Neural crest cell (in vitro differentiated cells): ENCODE measurements at regions not wholly inside any gene's neighbourhood (a gene's known extent, or its start where the extent isn't known, plus 50 kb on each side); places are given as distances from the start of the nearest gene placed in this dataset.

Experiments used
- DNase-seq: peaks from one replicate; pipeline ENCODE4 v3.0.0; 2021; ENCODE audit warnings: low read depth, mixed read lengths, low spot score
- H3K27ac Mint-ChIP-seq: one replicate; pipeline ENCODE4 v1.8.0; 2021; ENCODE audit warnings: mild to moderate bottlenecking, mixed read lengths; ENCODE audit not compliant: unreplicated experiment
- H3K27me3 Mint-ChIP-seq: 2 replicates; pipeline ENCODE4 v1.8.0; 2021; ENCODE audit warnings: low read depth, mild to moderate bottlenecking, mixed read lengths
- H3K36me3 Mint-ChIP-seq: 2 replicates; pipeline ENCODE4 v1.8.0; 2021; ENCODE audit warnings: low read depth, mild to moderate bottlenecking, mixed read lengths
- H3K4me1 Mint-ChIP-seq: 2 replicates; pipeline ENCODE4 v1.8.0; 2021; ENCODE audit warnings: mixed read lengths
- H3K4me3 Mint-ChIP-seq: one replicate; pipeline ENCODE4 v1.8.0; 2021; ENCODE audit warnings: mild to moderate bottlenecking, mixed read lengths
- H3K9me3 Mint-ChIP-seq: 2 replicates; pipeline ENCODE4 v1.8.0; 2021; ENCODE audit warnings: mixed read lengths
- TF ChIP-seq, protein P1 (sequence below): fragments of 200-600 bp; sonication (generic); conservative IDR thresholded peaks from 2 replicates; pipeline ENCODE4 v1.5.0; 2021; ENCODE audit warnings: antibody characterized with exemption, mild to moderate bottlenecking

GRCh38 chr7:145156834-145157233 is 321.0 kb upstream of the TPK1 start:
- Mint-ChIP-seq H3K4me3 (no peak overlapping the region), H3K36me3 (no peaks in the 10 kb centered on the region), H3K4me1 (no peaks in the 10 kb centered on the region), H3K9me3 (no peaks in the 10 kb centered on the region), H3K27me3 (no peaks in the 10 kb centered on the region), H3K27ac (no peak overlapping the region)
- DNase-seq, result no peak
- TF ChIP-seq, protein P1, sequence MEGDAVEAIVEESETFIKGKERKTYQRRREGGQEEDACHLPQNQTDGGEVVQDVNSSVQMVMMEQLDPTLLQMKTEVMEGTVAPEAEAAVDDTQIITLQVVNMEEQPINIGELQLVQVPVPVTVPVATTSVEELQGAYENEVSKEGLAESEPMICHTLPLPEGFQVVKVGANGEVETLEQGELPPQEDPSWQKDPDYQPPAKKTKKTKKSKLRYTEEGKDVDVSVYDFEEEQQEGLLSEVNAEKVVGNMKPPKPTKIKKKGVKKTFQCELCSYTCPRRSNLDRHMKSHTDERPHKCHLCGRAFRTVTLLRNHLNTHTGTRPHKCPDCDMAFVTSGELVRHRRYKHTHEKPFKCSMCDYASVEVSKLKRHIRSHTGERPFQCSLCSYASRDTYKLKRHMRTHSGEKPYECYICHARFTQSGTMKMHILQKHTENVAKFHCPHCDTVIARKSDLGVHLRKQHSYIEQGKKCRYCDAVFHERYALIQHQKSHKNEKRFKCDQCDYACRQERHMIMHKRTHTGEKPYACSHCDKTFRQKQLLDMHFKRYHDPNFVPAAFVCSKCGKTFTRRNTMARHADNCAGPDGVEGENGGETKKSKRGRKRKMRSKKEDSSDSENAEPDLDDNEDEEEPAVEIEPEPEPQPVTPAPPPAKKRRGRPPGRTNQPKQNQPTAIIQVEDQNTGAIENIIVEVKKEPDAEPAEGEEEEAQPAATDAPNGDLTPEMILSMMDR, result no peak

- no peak for DNase-seq
- H3K27me3 Mint-ChIP-seq, result no peaks in the 10 kb centered on the region
- H3K4me1 Mint-ChIP-seq, result no peaks in the 10 kb centered on the region
- H3K36me3 Mint-ChIP-seq, result no peaks in the 10 kb centered on the region
- no peaks in the 10 kb centered on the region for H3K9me3 Mint-ChIP-seq
- H3K4me3 Mint-ChIP-seq, result no peak overlapping the region
- TF ChIP-seq, protein P1, result no peak
- no peak overlapping the region for H3K27ac Mint-ChIP-seq
These were observed 316.7 kb upstream of the TPK1 start for GRCh38 chr7:145152589-145152988.

GRCh38 chr7:145151676-145152075 is 315.8 kb upstream of the TPK1 start:
- Mint-ChIP-seq H3K27ac (no peak overlapping the region), H3K9me3 (no peaks in the 10 kb centered on the region), H3K27me3 (no peaks in the 10 kb centered on the region), H3K4me1 (no peaks in the 10 kb centered on the region), H3K36me3 (no peaks in the 10 kb centered on the region), H3K4me3 (no peak overlapping the region)
- DNase-seq, result no peak
- TF ChIP-seq, protein P1, result no peak

GRCh38 chr7:145147865-145148264 is 312.0 kb upstream of the TPK1 start:
- Mint-ChIP-seq H3K4me1 (no peaks in the 10 kb centered on the region), H3K9me3 (no peaks in the 10 kb centered on the region), H3K27ac (no peak overlapping the region), H3K36me3 (no peaks in the 10 kb centered on the region), H3K4me3 (no peak overlapping the region), H3K27me3 (no peaks in the 10 kb centered on the region)
- TF ChIP-seq, protein P1, result no peak
- DNase-seq, result no peak

DNA sequence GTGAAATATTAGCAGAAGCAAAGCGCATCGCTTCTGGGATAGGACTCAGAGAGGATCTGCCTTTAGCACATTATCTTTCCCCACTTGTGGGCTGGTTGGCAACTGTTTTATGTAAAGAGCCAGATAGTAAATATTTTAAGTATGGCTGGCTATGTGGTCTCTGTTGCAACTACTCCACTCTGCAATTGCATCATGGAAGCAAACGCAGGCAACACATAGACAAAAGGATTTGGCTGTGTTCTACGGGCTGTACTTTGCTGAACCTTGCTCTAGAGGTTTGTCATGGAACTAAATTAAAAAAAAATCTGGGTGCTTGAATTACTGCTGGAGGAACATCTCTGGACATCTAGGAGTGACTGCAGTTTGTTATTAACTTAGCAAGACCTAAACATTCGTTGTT is 307.8 kb upstream of the TPK1 start:
- Mint-ChIP-seq H3K27ac (no peak overlapping the region), H3K4me3 (no peak overlapping the region), H3K36me3 (no peaks in the 10 kb centered on the region), H3K9me3 (no peaks in the 10 kb centered on the region), H3K4me1 (no peaks in the 10 kb centered on the region), H3K27me3 (no peaks in the 10 kb centered on the region)
- TF ChIP-seq, protein P1, result no peak
- DNase-seq, result no peak

DNA sequence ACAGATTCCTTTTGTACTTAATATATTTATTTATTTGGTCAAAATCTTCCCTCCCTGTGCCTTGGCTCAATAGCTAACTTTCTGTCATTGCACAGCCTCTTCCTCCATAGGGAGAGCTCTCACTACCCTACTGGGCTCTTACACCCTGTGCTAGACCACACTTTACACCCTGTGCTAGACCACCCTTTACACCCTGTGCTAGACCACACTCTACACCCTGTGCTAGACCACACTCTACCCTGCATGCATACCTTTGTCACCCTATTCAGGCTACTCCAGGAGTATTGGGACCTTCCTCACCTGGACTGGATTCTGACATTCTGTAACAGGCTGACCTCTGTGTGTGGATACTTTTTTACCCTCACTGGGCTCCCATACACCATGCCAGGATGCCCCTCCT is 298.5 kb upstream of the TPK1 start:
- Mint-ChIP-seq H3K27ac (no peak overlapping the region), H3K27me3 (no peaks in the 10 kb centered on the region), H3K9me3 (no peaks in the 10 kb centered on the region), H3K4me1 (no peaks in the 10 kb centered on the region), H3K36me3 (no peaks in the 10 kb centered on the region), H3K4me3 (no peak overlapping the region)
- TF ChIP-seq, protein P1, result no peak
- no peak for DNase-seq
